WTC11 (cell line): ENCODE measurements at regions not wholly inside any gene's neighbourhood (a gene's known extent, or its start where the extent isn't known, plus 50 kb on each side); places are given as distances from the start of the nearest gene placed in this dataset.

Experiments used
- ATAC-seq: fragments of 200-7000 bp; cut with Tn5 transposase; 2 replicates; pipeline ENCODE4 v1.10.0; 2021; ENCODE audit warnings: mild to moderate bottlenecking, moderate library complexity
- CTCF ChIA-PET: fragments of 300-600 bp; sonication (Branson Sonifier 250); formaldehyde crosslinking; loops from one replicate; lab custom pipeline; 2021; ENCODE audit warnings: antibody characterized with exemption; lab: Charles Lee
- POLR2A ChIA-PET: fragments of 350-600 bp; sonication (Branson Sonifier 250); formaldehyde crosslinking; loops from one replicate; lab custom pipeline; 2021; ENCODE audit warnings: antibody characterized with exemption; lab: Charles Lee
- DNase-seq: peaks from one replicate; pipeline ENCODE4 v3.0.0; 2021; ENCODE audit warnings: low spot score
- H3K27ac Mint-ChIP-seq: 2 replicates; pipeline ENCODE4 v1.8.0; 2021; ENCODE audit warnings: mixed read lengths
- H3K27me3 Mint-ChIP-seq: 2 replicates; pipeline ENCODE4 v1.8.0; 2021; ENCODE audit warnings: low read depth, mild to moderate bottlenecking, moderate library complexity, mixed read lengths
- H3K36me3 Mint-ChIP-seq: 2 replicates; pipeline ENCODE4 v1.8.0; 2021; ENCODE audit warnings: mixed read lengths
- H3K4me1 Mint-ChIP-seq: 2 replicates; pipeline ENCODE4 v1.8.0; 2022; ENCODE audit warnings: mixed read lengths
- H3K4me3 Mint-ChIP-seq: 2 replicates; pipeline ENCODE4 v1.8.0; 2021; ENCODE audit warnings: mild to moderate bottlenecking, moderate library complexity, mixed read lengths
- H3K9me3 Mint-ChIP-seq: 2 replicates; pipeline ENCODE4 v1.8.0; 2021; ENCODE audit warnings: mixed read lengths
- FOXK1 ChIP-seq: sonication (generic); formaldehyde crosslinking; IDR thresholded peaks from 2 replicates; pipeline ENCODE4 v1.8.0; 2022; ENCODE audit warnings: mild to moderate bottlenecking, moderate library complexity, missing genetic modification reagents
- KAT7 ChIP-seq: sonication (generic); formaldehyde crosslinking; IDR thresholded peaks from 2 replicates; pipeline ENCODE4 v1.8.1; 2023; ENCODE audit warnings: missing genetic modification reagents, mild to moderate bottlenecking, borderline replicate concordance
- MXD4 ChIP-seq: fragments of 250-450 bp; sonication (Bioruptor Pico); IDR thresholded peaks from 2 replicates; pipeline ENCODE4 v1.8.0; 2021; ENCODE audit warnings: mild to moderate bottlenecking, moderate library complexity, borderline replicate concordance
- MYBL2 ChIP-seq: sonication (generic); formaldehyde crosslinking; IDR thresholded peaks from 2 replicates; pipeline ENCODE4 v1.8.1; 2023; ENCODE audit warnings: mild to moderate bottlenecking, moderate library complexity, missing genetic modification reagents
- ZBTB21 ChIP-seq: sonication (generic); formaldehyde crosslinking; IDR thresholded peaks from 2 replicates; pipeline ENCODE4 v1.8.1; 2023; ENCODE audit warnings: mild to moderate bottlenecking, missing genetic modification reagents, borderline replicate concordance
- TF ChIP-seq, protein P1 (sequence below): sonication (generic); formaldehyde crosslinking; IDR thresholded peaks from 2 replicates; pipeline ENCODE4 v1.8.0; 2022; ENCODE audit warnings: mild to moderate bottlenecking, missing genetic modification reagents
- TF ChIP-seq, protein P2 (sequence below): sonication (generic); formaldehyde crosslinking; conservative IDR thresholded peaks from 2 replicates; pipeline ENCODE4 v1.8.1; 2022; ENCODE audit warnings: mild to moderate bottlenecking, missing genetic modification reagents
- TF ChIP-seq, protein P3 (sequence below): fragments of 250-450 bp; sonication (Bioruptor Pico); IDR thresholded peaks from 2 replicates; pipeline ENCODE4 v1.9.0; 2021; ENCODE audit warnings: moderate library complexity, mild to moderate bottlenecking, inconsistent platforms, borderline replicate concordance
- TF ChIP-seq, protein P4 (sequence below): sonication (generic); formaldehyde crosslinking; IDR thresholded peaks from 2 replicates; pipeline ENCODE4 v1.8.1; 2023; ENCODE audit warnings: mild to moderate bottlenecking, missing genetic modification reagents
- TF ChIP-seq, protein P5 (sequence below): sonication (generic); formaldehyde crosslinking; IDR thresholded peaks from 2 replicates; pipeline ENCODE4 v1.8.1; 2023; ENCODE audit warnings: mild to moderate bottlenecking, moderate library complexity, missing genetic modification reagents

DNA sequence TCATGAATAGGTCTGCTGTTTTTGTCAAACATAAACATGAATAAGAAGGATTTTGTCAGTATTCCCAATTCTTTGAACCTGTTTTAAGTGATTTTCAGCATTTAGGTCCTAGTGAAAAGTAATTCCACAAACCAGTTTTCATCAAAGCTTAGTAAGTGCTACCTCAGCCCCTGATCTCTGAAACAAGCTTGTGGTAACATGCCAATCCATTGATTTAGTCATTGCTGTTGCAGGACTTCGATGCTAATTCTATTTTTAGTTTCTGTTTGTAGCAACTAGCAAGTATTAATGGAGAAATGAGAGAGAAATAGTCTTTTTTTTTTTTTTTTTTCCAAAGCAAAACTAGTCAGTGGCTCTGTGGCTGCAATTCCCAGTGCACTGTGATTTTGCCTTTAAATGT is 91.4 kb downstream of the JRKL start:
- peaks cover 8% of the 10 kb centered on the region for H3K4me1 Mint-ChIP-seq
- ATAC-seq (no peak), DNase-seq (no peak)
- H3K36me3 Mint-ChIP-seq: no peaks in the 10 kb centered on the region; the same call in 1 of the 2 replicates
- no peak overlapping the region for H3K27ac Mint-ChIP-seq
- H3K4me3 Mint-ChIP-seq: no peak overlapping the region
- TF ChIP-seq KAT7 (CRISPR knock-in tag): no peak
- TF ChIP-seq, protein P1, sequence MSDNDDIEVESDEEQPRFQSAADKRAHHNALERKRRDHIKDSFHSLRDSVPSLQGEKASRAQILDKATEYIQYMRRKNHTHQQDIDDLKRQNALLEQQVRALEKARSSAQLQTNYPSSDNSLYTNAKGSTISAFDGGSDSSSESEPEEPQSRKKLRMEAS: no peak
- ChIA-PET POLR2A (no interaction called here), CTCF (interaction anchor here (0.7 to 1.5 kb wide), 2 partner anchors 9 to 26 kb away, joined by 4 to 5 read pairs; no protein-coding TSS in a partner anchor)
- H3K9me3 Mint-ChIP-seq: peaks cover 21% of the 10 kb centered on the region
- peaks cover 14% of the 10 kb centered on the region for H3K27me3 Mint-ChIP-seq

DNA sequence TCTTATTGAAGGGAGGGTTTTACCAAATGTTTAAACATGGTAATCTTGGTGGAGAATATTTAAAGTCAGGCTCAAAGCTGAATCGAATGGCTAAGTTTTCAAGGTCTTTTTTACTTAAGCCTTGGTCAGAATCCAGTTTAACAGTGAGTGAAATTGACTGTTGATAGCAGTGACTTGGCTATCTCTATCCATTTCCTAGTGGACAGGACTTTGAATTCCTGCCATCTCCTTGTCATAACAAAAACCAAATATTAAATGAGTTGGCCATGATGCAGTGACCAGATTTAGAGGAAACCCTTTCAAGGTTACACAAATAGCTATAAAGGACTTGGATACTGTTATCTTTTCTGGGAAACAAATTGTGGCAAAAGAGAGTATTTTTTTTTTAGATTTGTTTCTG is 92.0 kb downstream of the JRKL start:
- Mint-ChIP-seq H3K27ac (no peak overlapping the region), H3K4me3 (no peak overlapping the region), H3K9me3 (peaks cover 15% of the 10 kb centered on the region), H3K4me1 (peaks cover 8% of the 10 kb centered on the region), H3K36me3 (no peaks in the 10 kb centered on the region; the same call in 1 of the 2 replicates), H3K27me3 (peaks cover 14% of the 10 kb centered on the region)
- CTCF ChIA-PET: interaction anchor here (1.2 to 1.5 kb wide), 2 partner anchors 10 to 17 kb away, joined by 3 to 4 read pairs; no protein-coding TSS in a partner anchor
- no peak for ATAC-seq
- TF ChIP-seq ZBTB21 (CRISPR knock-in tag): no peak
- POLR2A ChIA-PET: no interaction called here
- no peak for DNase-seq

DNA sequence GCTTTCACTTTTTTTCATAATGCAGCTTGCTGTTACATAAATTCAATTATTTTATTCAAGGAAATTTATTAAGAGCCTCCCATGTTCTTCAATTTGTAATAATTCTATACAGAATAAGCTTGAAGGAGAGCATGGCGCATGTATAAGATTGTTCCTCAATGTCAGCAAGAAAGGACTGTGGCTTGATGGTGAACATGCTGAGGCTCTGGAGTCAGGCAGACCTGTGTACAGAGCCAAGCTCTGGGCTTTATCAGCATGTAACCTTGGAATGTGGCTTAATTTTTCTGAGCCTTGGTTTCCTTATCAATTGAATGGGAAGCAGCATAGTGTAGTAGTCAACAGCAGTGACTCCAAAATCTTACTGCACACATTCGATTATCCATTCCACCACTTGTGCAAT is 92.4 kb downstream of the JRKL start:
- Mint-ChIP-seq H3K4me3 (no peak overlapping the region), H3K27me3 (peaks cover 14% of the 10 kb centered on the region), H3K36me3 (no peaks in the 10 kb centered on the region; the same call in 1 of the 2 replicates), H3K9me3 (peaks cover 11% of the 10 kb centered on the region), H3K27ac (no peak overlapping the region), H3K4me1 (peaks cover 8% of the 10 kb centered on the region)
- TF ChIP-seq FOXK1: no peak
- POLR2A ChIA-PET: no interaction called here
- DNase-seq (no peak), ATAC-seq (no peak)
- CTCF ChIA-PET: interaction anchor here (1.2 to 1.5 kb wide), 2 partner anchors 10 to 18 kb away, joined by 3 to 4 read pairs; no protein-coding TSS in a partner anchor

DNA sequence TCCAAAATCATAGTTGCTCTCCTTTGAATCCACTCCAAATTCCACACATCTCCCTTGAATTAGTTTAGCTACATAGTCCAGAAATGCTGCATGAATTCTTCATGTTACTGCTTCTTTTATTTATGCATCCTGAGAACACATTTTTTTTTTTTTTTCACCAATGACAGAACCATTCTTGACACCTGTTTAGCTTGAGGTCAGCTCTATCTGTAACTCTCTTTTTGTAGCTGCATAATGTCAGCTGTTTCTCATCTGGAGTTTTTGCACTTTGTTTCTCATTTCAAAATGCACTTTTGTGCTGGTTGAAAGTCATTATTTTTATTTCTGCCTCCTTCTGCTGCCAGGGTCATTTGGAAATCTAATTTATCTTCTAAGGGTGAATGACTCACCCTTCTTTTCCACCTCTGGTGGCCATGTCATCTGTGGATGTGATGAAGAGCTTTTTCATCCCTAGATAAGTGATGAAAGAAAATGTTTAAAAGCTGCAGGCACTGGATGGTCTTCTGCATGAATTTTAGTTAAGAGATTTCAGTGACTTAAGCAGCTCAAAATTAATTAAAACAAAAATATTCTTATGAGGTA is 93.7 kb downstream of the JRKL start:
- TF ChIP-seq, protein P2, sequence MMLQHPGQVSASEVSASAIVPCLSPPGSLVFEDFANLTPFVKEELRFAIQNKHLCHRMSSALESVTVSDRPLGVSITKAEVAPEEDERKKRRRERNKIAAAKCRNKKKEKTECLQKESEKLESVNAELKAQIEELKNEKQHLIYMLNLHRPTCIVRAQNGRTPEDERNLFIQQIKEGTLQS (CRISPR knock-in tag): no peak
- TF ChIP-seq, protein P3, sequence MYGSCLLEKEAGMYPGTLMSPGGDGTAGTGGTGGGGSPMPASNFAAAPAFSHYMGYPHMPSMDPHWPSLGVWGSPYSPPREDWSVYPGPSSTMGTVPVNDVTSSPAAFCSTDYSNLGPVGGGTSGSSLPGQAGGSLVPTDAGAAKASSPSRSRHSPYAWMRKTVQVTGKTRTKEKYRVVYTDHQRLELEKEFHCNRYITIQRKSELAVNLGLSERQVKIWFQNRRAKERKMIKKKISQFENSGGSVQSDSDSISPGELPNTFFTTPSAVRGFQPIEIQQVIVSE (CRISPR knock-in tag): no peak
- TF ChIP-seq, protein P4, sequence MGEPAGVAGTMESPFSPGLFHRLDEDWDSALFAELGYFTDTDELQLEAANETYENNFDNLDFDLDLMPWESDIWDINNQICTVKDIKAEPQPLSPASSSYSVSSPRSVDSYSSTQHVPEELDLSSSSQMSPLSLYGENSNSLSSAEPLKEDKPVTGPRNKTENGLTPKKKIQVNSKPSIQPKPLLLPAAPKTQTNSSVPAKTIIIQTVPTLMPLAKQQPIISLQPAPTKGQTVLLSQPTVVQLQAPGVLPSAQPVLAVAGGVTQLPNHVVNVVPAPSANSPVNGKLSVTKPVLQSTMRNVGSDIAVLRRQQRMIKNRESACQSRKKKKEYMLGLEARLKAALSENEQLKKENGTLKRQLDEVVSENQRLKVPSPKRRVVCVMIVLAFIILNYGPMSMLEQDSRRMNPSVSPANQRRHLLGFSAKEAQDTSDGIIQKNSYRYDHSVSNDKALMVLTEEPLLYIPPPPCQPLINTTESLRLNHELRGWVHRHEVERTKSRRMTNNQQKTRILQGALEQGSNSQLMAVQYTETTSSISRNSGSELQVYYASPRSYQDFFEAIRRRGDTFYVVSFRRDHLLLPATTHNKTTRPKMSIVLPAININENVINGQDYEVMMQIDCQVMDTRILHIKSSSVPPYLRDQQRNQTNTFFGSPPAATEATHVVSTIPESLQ (CRISPR knock-in tag): no peak
- TF ChIP-seq MYBL2 (no peak), MXD4 (no peak)
- TF ChIP-seq, protein P5, sequence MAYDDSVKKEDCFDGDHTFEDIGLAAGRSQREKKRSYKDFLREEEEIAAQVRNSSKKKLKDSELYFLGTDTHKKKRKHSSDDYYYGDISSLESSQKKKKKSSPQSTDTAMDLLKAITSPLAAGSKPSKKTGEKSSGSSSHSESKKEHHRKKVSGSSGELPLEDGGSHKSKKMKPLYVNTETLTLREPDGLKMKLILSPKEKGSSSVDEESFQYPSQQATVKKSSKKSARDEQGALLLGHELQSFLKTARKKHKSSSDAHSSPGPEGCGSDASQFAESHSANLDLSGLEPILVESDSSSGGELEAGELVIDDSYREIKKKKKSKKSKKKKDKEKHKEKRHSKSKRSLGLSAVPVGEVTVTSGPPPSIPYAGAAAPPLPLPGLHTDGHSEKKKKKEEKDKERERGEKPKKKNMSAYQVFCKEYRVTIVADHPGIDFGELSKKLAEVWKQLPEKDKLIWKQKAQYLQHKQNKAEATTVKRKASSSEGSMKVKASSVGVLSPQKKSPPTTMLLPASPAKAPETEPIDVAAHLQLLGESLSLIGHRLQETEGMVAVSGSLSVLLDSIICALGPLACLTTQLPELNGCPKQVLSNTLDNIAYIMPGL: no peak
- POLR2A ChIA-PET: no interaction called here
- DNase-seq (no peak), ATAC-seq (no peak)
- Mint-ChIP-seq H3K36me3 (peaks cover 7% of the 10 kb centered on the region), H3K9me3 (peaks cover 10% of the 10 kb centered on the region), H3K4me1 (peaks cover 8% of the 10 kb centered on the region), H3K4me3 (no peak overlapping the region), H3K27ac (no peak overlapping the region), H3K27me3 (peaks cover 14% of the 10 kb centered on the region)
- CTCF ChIA-PET: interaction anchor here (1.6 to 1.8 kb wide), 2 partner anchors 19 to 20 kb away, joined by 3 to 9 read pairs; no protein-coding TSS in a partner anchor
